ENCODE measurements at regions not wholly inside any gene's neighbourhood (a gene's known extent, or its start where the extent isn't known, plus 50 kb on each side); places are given as distances from the start of the nearest gene placed in this dataset.

- ChIA-PET CTCF (no interaction called here), POLR2A (no interaction called here)
Measured at GRCh38 chr18:39841482-39842365, 2113.3 kb upstream of the PIK3C3 start.

GRCh38 chr18:39840856-39841481 is 2114.1 kb upstream of the PIK3C3 start:
- CTCF ChIA-PET = no interaction called here
- POLR2A ChIA-PET = no interaction called here

GRCh38 chr18:39840406-39840805 is 2114.6 kb upstream of the PIK3C3 start:
- ChIA-PET POLR2A (no interaction called here), CTCF (no interaction called here)

- CTCF ChIA-PET = no interaction called here
- POLR2A ChIA-PET = no interaction called here
Measured at GRCh38 chr18:39839782-39840181, 2115.3 kb upstream of the PIK3C3 start.

GRCh38 chr18:39838831-39839230 is 2116.2 kb upstream of the PIK3C3 start:
- ChIA-PET POLR2A (no interaction called here), CTCF (no interaction called here)

- POLR2A ChIA-PET = no interaction called here
- CTCF ChIA-PET = no interaction called here
Measured at GRCh38 chr18:39835303-39836030, 2119.6 kb upstream of the PIK3C3 start.

GRCh38 chr18:39834636-39835035 is 2120.4 kb upstream of the PIK3C3 start:
- CTCF ChIA-PET = no interaction called here
- POLR2A ChIA-PET = no interaction called here

- POLR2A ChIA-PET = no interaction called here
- CTCF ChIA-PET = no interaction called here
Measured at GRCh38 chr18:39825485-39826150, 2129.4 kb upstream of the PIK3C3 start.

- POLR2A ChIA-PET = no interaction called here
- CTCF ChIA-PET = no interaction called here
Measured at GRCh38 chr18:39806525-39806924, 2148.5 kb upstream of the PIK3C3 start.

GRCh38 chr18:39805218-39805617 is 2149.8 kb upstream of the PIK3C3 start:
- CTCF ChIA-PET = no interaction called here
- POLR2A ChIA-PET = no interaction called here

GRCh38 chr18:39802648-39803229 is 2152.3 kb upstream of the PIK3C3 start:
- CTCF ChIA-PET = no interaction called here

GRCh38 chr18:39801848-39802247 is 2153.2 kb upstream of the PIK3C3 start:
- POLR2A ChIA-PET = no interaction called here

More at GRCh38 chr18:39802648-39803229, 2152.3 kb upstream of the PIK3C3 start:
- POLR2A ChIA-PET = no interaction called here

GRCh38 chr18:39801010-39801409 is 2154.0 kb upstream of the PIK3C3 start:
- POLR2A ChIA-PET = no interaction called here
- CTCF ChIA-PET = no interaction called here

More at GRCh38 chr18:39801848-39802247, 2153.2 kb upstream of the PIK3C3 start:
- CTCF ChIA-PET = no interaction called here

GRCh38 chr18:39799006-39799405 is 2156.0 kb upstream of the PIK3C3 start:
- ChIA-PET CTCF (no interaction called here), POLR2A (interaction anchor here (0.5 kb wide), 1 partner anchor 1059 kb away, joined by 4 read pairs; no protein-coding TSS in a partner anchor)

- ChIA-PET POLR2A (no interaction called here), CTCF (no interaction called here)
Measured at GRCh38 chr18:39796393-39796792, 2158.6 kb upstream of the PIK3C3 start.

- ChIA-PET CTCF (no interaction called here), POLR2A (no interaction called here)
Measured at GRCh38 chr18:39795350-39795749, 2159.7 kb upstream of the PIK3C3 start.

GRCh38 chr18:39793609-39794008 is 2161.4 kb upstream of the PIK3C3 start:
- POLR2A ChIA-PET = no interaction called here
- CTCF ChIA-PET = no interaction called here

GRCh38 chr18:39788383-39788782 is 2166.7 kb upstream of the PIK3C3 start:
- ChIA-PET CTCF (no interaction called here), POLR2A (no interaction called here)

GRCh38 chr18:39786477-39786876 is 2168.6 kb upstream of the PIK3C3 start:
- ChIA-PET CTCF (no interaction called here), POLR2A (no interaction called here)

GRCh38 chr18:39784541-39784940 is 2170.5 kb upstream of the PIK3C3 start:
- ChIA-PET CTCF (no interaction called here), POLR2A (no interaction called here)

Data from activated CD8-positive, alpha-beta memory T cell treated with anti-CD3 and anti-CD28 coated beads for 36 hours (primary cell).